MM.1S (cell line): ENCODE measurements at regions not wholly inside any gene's neighbourhood (a gene's known extent, or its start where the extent isn't known, plus 50 kb on each side); places are given as distances from the start of the nearest gene placed in this dataset.

Source experiments
- DNase-seq: peaks from one replicate; pipeline ENCODE4 v3.0.0-alpha.2; 2015
- H2AFZ ChIP-seq: fragments of 300-600 bp; sonication (generic); 2 replicates; pipeline ENCODE4 v1.6.0; 2016; ENCODE audit warnings: antibody characterized with exemption, low read length
- H3F3A ChIP-seq: fragments of 300-600 bp; sonication (generic); 2 replicates; pipeline ENCODE4 v1.6.1; 2016; ENCODE audit warnings: mild to moderate bottlenecking, antibody characterized with exemption, low read length, moderate library complexity, mixed read lengths; ENCODE audit not compliant: insufficient read depth
- H3K27ac ChIP-seq: fragments of 300-600 bp; sonication (generic); 2 replicates; pipeline ENCODE4 v1.5.1; 2016; ENCODE audit warnings: mild to moderate bottlenecking, low read length
- H3K27me3 ChIP-seq: fragments of 300-600 bp; sonication (generic); replicated peaks from 2 replicates; pipeline ENCODE4 v1.6.0; 2016; ENCODE audit warnings: low read length; ENCODE audit not compliant: insufficient read depth
- H3K36me3 ChIP-seq: fragments of 300-600 bp; sonication (generic); replicated peaks from 2 replicates; pipeline ENCODE4 v1.6.1; 2016; ENCODE audit warnings: mild to moderate bottlenecking, low read length, mixed read lengths; ENCODE audit not compliant: insufficient read depth
- H3K4me1 ChIP-seq: fragments of 300-600 bp; sonication (generic); 2 replicates; pipeline ENCODE4 v1.6.1; 2016; ENCODE audit warnings: low read length, mixed read lengths
- H3K4me2 ChIP-seq: fragments of 300-600 bp; sonication (generic); 2 replicates; pipeline ENCODE4 v1.6.0; 2016; ENCODE audit warnings: low read depth, low read length
- H3K4me3 ChIP-seq: fragments of 300-600 bp; sonication (generic); 2 replicates; pipeline ENCODE4 v1.5.1; 2016; ENCODE audit warnings: low read length, mixed read lengths
- H3K79me2 ChIP-seq: fragments of 300-600 bp; sonication (generic); 2 replicates; pipeline ENCODE4 v1.6.1; 2016; ENCODE audit warnings: mixed run types, low read length, mixed read lengths
- H3K9ac ChIP-seq: fragments of 300-600 bp; sonication (generic); 2 replicates; pipeline ENCODE4 v1.6.1; 2016; ENCODE audit warnings: low read length, mixed read lengths
- H3K9me2 ChIP-seq: fragments of 300-600 bp; sonication (generic); replicated peaks from 2 replicates; pipeline ENCODE4 v1.6.1; 2016; ENCODE audit warnings: mild to moderate bottlenecking, low read length, mixed read lengths; ENCODE audit not compliant: insufficient read depth
- H3K9me3 ChIP-seq: fragments of 300-600 bp; sonication (generic); replicated peaks from 2 replicates; pipeline ENCODE4 v1.6.1; 2016; ENCODE audit warnings: mild to moderate bottlenecking, low read length, mixed read lengths; ENCODE audit not compliant: insufficient read depth
- H4K20me1 ChIP-seq: fragments of 300-600 bp; sonication (generic); 2 replicates; pipeline ENCODE4 v1.6.1; 2016; ENCODE audit warnings: mild to moderate bottlenecking, low read length, moderate library complexity, mixed read lengths; ENCODE audit not compliant: insufficient read depth
- EZH2 ChIP-seq: fragments of 300-600 bp; sonication (generic); optimal IDR thresholded peaks from 2 replicates; pipeline ENCODE3; 2017; ENCODE audit warnings: low read depth, mild to moderate bottlenecking, antibody characterized with exemption, low read length, mixed read lengths
- EZH2phosphoT487 ChIP-seq: fragments of 300-600 bp; sonication (generic); IDR thresholded peaks from 2 replicates; pipeline ENCODE4 v1.6.1; 2018; ENCODE audit warnings: antibody characterized with exemption, low read length
- TF ChIP-seq, protein P1 (sequence below): fragments of 300-600 bp; sonication (generic); IDR thresholded peaks from 2 replicates; pipeline ENCODE4 v1.5.1; 2016; ENCODE audit warnings: antibody characterized with exemption, low read length, mixed read lengths

DNA sequence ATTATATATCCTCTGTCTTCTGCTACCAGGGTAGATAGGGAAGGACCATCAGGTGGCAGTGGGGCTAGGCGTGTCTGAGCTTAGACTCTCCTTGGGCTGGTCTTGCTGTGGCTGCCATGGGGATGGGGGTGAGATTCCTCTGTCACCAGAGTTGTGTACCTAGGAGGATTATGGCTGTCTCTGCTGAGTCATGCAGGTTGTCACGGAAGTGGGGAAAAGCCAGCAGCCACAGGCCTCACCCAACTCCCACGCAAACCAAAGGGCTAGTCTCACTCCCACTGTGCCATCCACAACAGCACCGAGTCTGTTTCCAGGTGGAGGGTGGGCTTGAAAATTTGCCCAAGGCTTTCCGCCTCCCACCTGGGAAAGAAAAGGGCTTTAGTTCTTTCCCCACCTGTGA, 476.1 kb downstream of the CYLC2 start:
- Histone ChIP-seq H3K4me1 (no peaks in the 10 kb centered on the region), H3K36me3 (no peaks in the 10 kb centered on the region), H3K9me3 (no peaks in the 10 kb centered on the region), H3K9ac (no peak overlapping the region), H3K4me3 (no peak overlapping the region), H3K79me2 (no peaks in the 10 kb centered on the region), H3K27me3 (no peaks in the 10 kb centered on the region), H3K4me2 (no peak overlapping the region), H3K9me2 (no peaks in the 10 kb centered on the region), H2AFZ (no peak overlapping the region), H3F3A (no peaks in the 10 kb centered on the region), H3K27ac (no peak overlapping the region), H4K20me1 (no peaks in the 10 kb centered on the region)
- TF ChIP-seq, protein P1, sequence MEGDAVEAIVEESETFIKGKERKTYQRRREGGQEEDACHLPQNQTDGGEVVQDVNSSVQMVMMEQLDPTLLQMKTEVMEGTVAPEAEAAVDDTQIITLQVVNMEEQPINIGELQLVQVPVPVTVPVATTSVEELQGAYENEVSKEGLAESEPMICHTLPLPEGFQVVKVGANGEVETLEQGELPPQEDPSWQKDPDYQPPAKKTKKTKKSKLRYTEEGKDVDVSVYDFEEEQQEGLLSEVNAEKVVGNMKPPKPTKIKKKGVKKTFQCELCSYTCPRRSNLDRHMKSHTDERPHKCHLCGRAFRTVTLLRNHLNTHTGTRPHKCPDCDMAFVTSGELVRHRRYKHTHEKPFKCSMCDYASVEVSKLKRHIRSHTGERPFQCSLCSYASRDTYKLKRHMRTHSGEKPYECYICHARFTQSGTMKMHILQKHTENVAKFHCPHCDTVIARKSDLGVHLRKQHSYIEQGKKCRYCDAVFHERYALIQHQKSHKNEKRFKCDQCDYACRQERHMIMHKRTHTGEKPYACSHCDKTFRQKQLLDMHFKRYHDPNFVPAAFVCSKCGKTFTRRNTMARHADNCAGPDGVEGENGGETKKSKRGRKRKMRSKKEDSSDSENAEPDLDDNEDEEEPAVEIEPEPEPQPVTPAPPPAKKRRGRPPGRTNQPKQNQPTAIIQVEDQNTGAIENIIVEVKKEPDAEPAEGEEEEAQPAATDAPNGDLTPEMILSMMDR, result no peak
- TF ChIP-seq EZH2, result no peak
- no peak for TF ChIP-seq EZH2phosphoT487
- no peak for DNase-seq

DNA sequence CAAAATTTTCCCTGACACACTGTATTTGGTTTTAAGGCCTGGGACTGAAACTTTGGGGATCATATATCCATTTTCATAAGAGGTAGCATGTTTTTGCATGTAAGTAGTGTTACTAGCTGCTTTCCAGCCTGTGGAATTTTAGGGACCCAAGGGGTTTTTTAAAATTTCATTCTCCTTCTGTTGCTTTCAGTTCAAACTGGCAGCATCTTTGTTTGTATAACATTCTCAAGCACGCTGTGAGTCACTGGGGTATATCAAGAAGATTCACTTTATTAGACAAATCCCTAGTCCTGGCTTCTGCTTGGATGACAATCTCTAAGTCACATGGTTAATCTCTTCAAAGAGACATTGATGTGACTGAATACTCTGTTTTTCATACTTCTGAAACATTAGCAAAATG, 479.0 kb downstream of the CYLC2 start:
- no peak overlapping the region for H3K9ac ChIP-seq
- H3K27me3 ChIP-seq, result no peaks in the 10 kb centered on the region
- no peak overlapping the region for H3K4me3 ChIP-seq
- no peaks in the 10 kb centered on the region for H3K36me3 ChIP-seq
- no peak overlapping the region for H3K4me2 ChIP-seq
- 0 out of 2 replicates have a peak overlapping the region, but pooled peaks have one; percentile 9 for H2AFZ ChIP-seq
- no peaks in the 10 kb centered on the region for H3K79me2 ChIP-seq
- TF ChIP-seq EZH2 (no peak), EZH2phosphoT487 (no peak)
- TF ChIP-seq, protein P1, result no peak
- no peak for DNase-seq
- H3K4me1 ChIP-seq, result no peaks in the 10 kb centered on the region
- H3K27ac ChIP-seq, result no peak overlapping the region
- H3K9me2 ChIP-seq, result no peaks in the 10 kb centered on the region
- H4K20me1 ChIP-seq, result no peaks in the 10 kb centered on the region
- H3K9me3 ChIP-seq, result no peaks in the 10 kb centered on the region
- H3F3A ChIP-seq, result no peaks in the 10 kb centered on the region

DNA sequence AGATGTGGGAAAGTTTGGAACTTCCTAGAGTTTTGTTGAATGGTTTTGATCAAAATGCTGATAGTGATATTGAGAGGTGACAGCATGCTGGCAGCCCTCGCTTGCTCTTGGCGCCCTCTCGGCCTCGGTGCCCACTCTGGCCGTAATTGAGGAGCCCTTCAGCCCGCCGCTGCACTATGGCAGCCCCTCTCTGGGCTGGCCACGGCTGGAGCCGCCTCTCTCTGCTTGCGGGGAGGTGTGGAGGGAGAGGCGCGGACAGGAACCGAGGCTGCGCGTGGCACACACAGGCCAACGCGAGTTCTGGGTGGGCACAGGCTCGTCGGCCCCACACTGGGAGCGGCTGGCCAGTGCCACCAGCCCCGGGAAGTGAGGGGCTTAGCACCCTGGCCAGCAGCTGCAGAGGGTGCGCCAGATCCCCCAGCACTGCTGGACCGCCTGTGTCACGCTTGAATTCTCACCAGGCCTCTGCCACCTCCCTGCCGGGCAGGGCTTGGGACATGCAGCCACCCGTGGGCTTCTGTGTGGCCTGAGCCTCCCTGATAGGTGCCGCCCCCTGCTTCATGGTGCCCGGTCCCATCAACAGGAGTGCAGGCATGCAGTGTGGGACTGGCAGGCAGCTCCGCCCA, 488.5 kb downstream of the CYLC2 start:
- no peaks in the 10 kb centered on the region for H3K36me3 ChIP-seq
- H3K9me3 ChIP-seq, result no peaks in the 10 kb centered on the region
- no peak overlapping the region for H3K4me2 ChIP-seq
- H4K20me1 ChIP-seq, result no peaks in the 10 kb centered on the region
- TF ChIP-seq, protein P1, result no peak
- TF ChIP-seq EZH2 (no peak), EZH2phosphoT487 (no peak)
- no peaks in the 10 kb centered on the region for H3F3A ChIP-seq
- no peak overlapping the region for H3K4me3 ChIP-seq
- no peak overlapping the region for H3K9ac ChIP-seq
- DNase-seq, result no peak
- no peaks in the 10 kb centered on the region for H3K27me3 ChIP-seq
- H3K4me1 ChIP-seq, result no peaks in the 10 kb centered on the region
- no peaks in the 10 kb centered on the region for H3K79me2 ChIP-seq
- H3K9me2 ChIP-seq, result no peaks in the 10 kb centered on the region
- H3K27ac ChIP-seq, result no peak overlapping the region
- H2AFZ ChIP-seq, result no peak overlapping the region
